ENCODE measurements at regions not wholly inside any gene's neighbourhood (a gene's known extent, or its start where the extent isn't known, plus 50 kb on each side); places are given as distances from the start of the nearest gene placed in this dataset.

- intact Hi-C loops (cut with micrococcal nuclease; ENCODE audit: unreplicated experiment), result no loop called here
- Histone ChIP-seq H4K20me1 (ENCODE audit: insufficient read depth, low read length) (no peaks in the 10 kb centered on the region), H3K4me3 (replicated peaks in 1 of 3; ENCODE audit: insufficient read depth in 1 of 3, low read depth in 2 of 3, low read length in 3 of 3) (no peak overlapping the region), H3K9ac (ENCODE audit: insufficient read depth, low read depth, low read length) (no peak overlapping the region), H2AFZ (ENCODE audit: low read length) (no peak overlapping the region), H3K4me2 (ENCODE audit: low read depth, low read length) (no peak overlapping the region), H3K4me1 (ENCODE audit: insufficient read depth, low read length) (no peaks in the 10 kb centered on the region), H3K79me2 (ENCODE audit: insufficient read depth, low read length) (no peaks in the 10 kb centered on the region), H3K27ac (ENCODE audit: extremely low read length, insufficient read depth, low read length) (no peak overlapping the region), H3K27me3 (ENCODE audit: control insufficient read depth in 1 of 2, insufficient read depth in 2 of 2, low read length in 2 of 2) (no peaks in the 10 kb centered on the region), H3K36me3 (replicated peaks in 1 of 2; ENCODE audit: control insufficient read depth in 1 of 2, insufficient read depth in 2 of 2, low read length in 2 of 2) (no peaks in the 10 kb centered on the region), H3K9me3 (ENCODE audit: low read length) (peaks cover 7% of the 10 kb centered on the region; the same call in 1 of the 2 replicates)
- DNase-seq (ENCODE audit: low spot score) (no peak), FAIRE-seq (no peak), ATAC-seq (no peak)
- ChIA-PET CTCF (ENCODE audit: low intra/inter-chr PET ratio, low total read pairs) (no interaction called here), POLR2A (no interaction called here)
- 89% methylated on average over 7 of the region's 7 CpGs for WGBS (ENCODE audit: low lambda C conversion rate)
- in situ Hi-C loops (cut with HindIII; ENCODE audit: extremely low pct_ligation_motif_present, low pct_unique_long_range_greater_than_20kb), result no loop called here
- TF ChIP-seq ZNF703 (CRISPR knock-in tag; IDR thresholded peaks at IDR 0.05; ENCODE audit: borderline replicate concordance) (no peak), GFI1 (CRISPR knock-in tag; IDR thresholded peaks at IDR 0.05; ENCODE audit: borderline replicate concordance) (no peak), ZNF710 (CRISPR knock-in tag; IDR thresholded peaks at IDR 0.05; ENCODE audit: borderline replicate concordance) (no peak), ZC3H13 (CRISPR knock-in tag; IDR thresholded peaks at IDR 0.05) (no peak)
- BruUV-seq (replicated peaks), result no TSS peak
These were observed 117.3 kb downstream of the RASSF10 start for GRCh38 chr11:13126430-13126829.

- intact Hi-C loops (cut with micrococcal nuclease; ENCODE audit: unreplicated experiment), result no loop called here
- FAIRE-seq (no peak), DNase-seq (ENCODE audit: low spot score) (no peak), ATAC-seq (no peak)
- Histone ChIP-seq H3K4me3 (replicated peaks in 1 of 3; ENCODE audit: insufficient read depth in 1 of 3, low read depth in 2 of 3, low read length in 3 of 3) (no peak overlapping the region), H2AFZ (ENCODE audit: low read length) (no peak overlapping the region), H3K9me3 (ENCODE audit: low read length) (peaks cover 7% of the 10 kb centered on the region; the same call in 1 of the 2 replicates), H3K79me2 (ENCODE audit: insufficient read depth, low read length) (no peaks in the 10 kb centered on the region), H3K27ac (ENCODE audit: extremely low read length, insufficient read depth, low read length) (no peak overlapping the region), H3K27me3 (ENCODE audit: control insufficient read depth in 1 of 2, insufficient read depth in 2 of 2, low read length in 2 of 2) (no peaks in the 10 kb centered on the region), H3K4me2 (ENCODE audit: low read depth, low read length) (no peak overlapping the region), H4K20me1 (ENCODE audit: insufficient read depth, low read length) (no peaks in the 10 kb centered on the region), H3K4me1 (ENCODE audit: insufficient read depth, low read length) (no peaks in the 10 kb centered on the region), H3K9ac (ENCODE audit: insufficient read depth, low read depth, low read length) (no peak overlapping the region), H3K36me3 (replicated peaks in 1 of 2; ENCODE audit: control insufficient read depth in 1 of 2, insufficient read depth in 2 of 2, low read length in 2 of 2) (no peaks in the 10 kb centered on the region)
- no TSS peak for BruUV-seq (replicated peaks)
- WGBS (ENCODE audit: low lambda C conversion rate), result 96% methylated on average over 2 of the region's 2 CpGs
- POLR2A ChIA-PET, result interaction anchor here (1.5 kb wide), 1 partner anchor 13 kb away, joined by 3 read pairs; no protein-coding TSS in a partner anchor
- TF ChIP-seq SMC3 (IDR thresholded peaks at IDR 0.05; ENCODE audit: low read length) (no peak), SOX5 (CRISPR knock-in tag; IDR thresholded peaks at IDR 0.05; ENCODE audit: borderline replicate concordance) (no peak)
- CTCF ChIA-PET (ENCODE audit: low intra/inter-chr PET ratio, low total read pairs), result no interaction called here
- in situ Hi-C loops (cut with HindIII; ENCODE audit: extremely low pct_ligation_motif_present, low pct_unique_long_range_greater_than_20kb), result no loop called here
These were observed 118.0 kb downstream of the RASSF10 start for GRCh38 chr11:13127161-13127560.

Measured in HepG2 (cell line).